ENCODE measurements at regions not wholly inside any gene's neighbourhood (a gene's known extent, or its start where the extent isn't known, plus 50 kb on each side); places are given as distances from the start of the nearest gene placed in this dataset.

GRCh38 chr18:45512363-45512953, 102.8 kb upstream of the SLC14A2 start:
- no peak for TF ChIP-seq CTCF (IDR thresholded peaks at IDR 0.05; ENCODE audit: insufficient read depth in 1 of 2, low read depth in 1 of 2, low read length in 1 of 2, severe bottlenecking in 1 of 2, unreplicated experiment in 1 of 2)
- no peak overlapping the region for H3K4me3 Mint-ChIP-seq (ENCODE audit: unreplicated experiment)
- no peak overlapping the region for H3K27ac Mint-ChIP-seq (ENCODE audit: unreplicated experiment)
- no peaks in the 10 kb centered on the region for H3K27me3 Mint-ChIP-seq (ENCODE audit: insufficient read depth, unreplicated experiment)
- no peaks in the 10 kb centered on the region for H3K36me3 Mint-ChIP-seq (ENCODE audit: insufficient read depth, unreplicated experiment)
- POLR2A ChIA-PET = no interaction called here
- no peaks in the 10 kb centered on the region for H3K27me3 ChIP-seq (replicated peaks; ENCODE audit: control insufficient read depth, insufficient read depth, low read length)
- no peaks in the 10 kb centered on the region for H3K9me3 ChIP-seq
- no peaks in the 10 kb centered on the region for H3K4me1 Mint-ChIP-seq (ENCODE audit: low read depth, unreplicated experiment)
- intact Hi-C loops (cut with micrococcal nuclease; ENCODE audit: unreplicated experiment) = no loop called here
- CTCF ChIA-PET = no interaction called here
- no TSS peak for BruUV-seq (replicated peaks)
- no peak overlapping the region for H3K4me3 ChIP-seq (ENCODE audit: low read depth, low read length)
- H3K36me3 ChIP-seq (ENCODE audit: control insufficient read depth, insufficient read depth, low read length) = no peaks in the 10 kb centered on the region
- H3K9me3 Mint-ChIP-seq (ENCODE audit: unreplicated experiment) = no peaks in the 10 kb centered on the region
- no peaks in the 10 kb centered on the region for H3K4me1 ChIP-seq
- DNase-seq = no peak

- no TSS peak for BruUV-seq (replicated peaks)
- no peak overlapping the region for H3K4me3 ChIP-seq (ENCODE audit: low read depth, low read length)
- Mint-ChIP-seq H3K27me3 (ENCODE audit: insufficient read depth, unreplicated experiment) (no peaks in the 10 kb centered on the region), H3K27ac (ENCODE audit: unreplicated experiment) (no peak overlapping the region), H3K4me1 (ENCODE audit: low read depth, unreplicated experiment) (no peaks in the 10 kb centered on the region), H3K36me3 (ENCODE audit: insufficient read depth, unreplicated experiment) (no peaks in the 10 kb centered on the region), H3K4me3 (ENCODE audit: unreplicated experiment) (no peak overlapping the region), H3K9me3 (ENCODE audit: unreplicated experiment) (no peaks in the 10 kb centered on the region)
- no peaks in the 10 kb centered on the region for H3K36me3 ChIP-seq (ENCODE audit: control insufficient read depth, insufficient read depth, low read length)
- H3K27me3 ChIP-seq (replicated peaks; ENCODE audit: control insufficient read depth, insufficient read depth, low read length) = no peaks in the 10 kb centered on the region
- intact Hi-C loops (cut with micrococcal nuclease; ENCODE audit: unreplicated experiment) = no loop called here
- H3K4me1 ChIP-seq = no peaks in the 10 kb centered on the region
- DNase-seq = no peak
- no peaks in the 10 kb centered on the region for H3K9me3 ChIP-seq
- POLR2A ChIA-PET = no interaction called here
- TF ChIP-seq CTCF (IDR thresholded peaks at IDR 0.05; ENCODE audit: insufficient read depth in 1 of 2, low read depth in 1 of 2, low read length in 1 of 2, severe bottlenecking in 1 of 2, unreplicated experiment in 1 of 2) = no peak
- CTCF ChIA-PET = no interaction called here
Measured at GRCh38 chr18:45517181-45517741, 98.0 kb upstream of the SLC14A2 start.

- no peak overlapping the region for H3K4me3 Mint-ChIP-seq (ENCODE audit: unreplicated experiment)
- Histone ChIP-seq H3K27me3 (replicated peaks; ENCODE audit: control insufficient read depth, insufficient read depth, low read length) (no peaks in the 10 kb centered on the region), H3K4me3 (ENCODE audit: low read depth, low read length) (no peak overlapping the region), H3K9me3 (no peaks in the 10 kb centered on the region), H3K36me3 (ENCODE audit: control insufficient read depth, insufficient read depth, low read length) (no peaks in the 10 kb centered on the region), H3K4me1 (no peaks in the 10 kb centered on the region)
- H3K9me3 Mint-ChIP-seq (ENCODE audit: unreplicated experiment) = no peaks in the 10 kb centered on the region
- no peaks in the 10 kb centered on the region for H3K27me3 Mint-ChIP-seq (ENCODE audit: insufficient read depth, unreplicated experiment)
- no peak overlapping the region for H3K27ac Mint-ChIP-seq (ENCODE audit: unreplicated experiment)
- BruUV-seq (replicated peaks) = no TSS peak
- TF ChIP-seq CTCF (IDR thresholded peaks at IDR 0.05; ENCODE audit: insufficient read depth in 1 of 2, low read depth in 1 of 2, low read length in 1 of 2, severe bottlenecking in 1 of 2, unreplicated experiment in 1 of 2) = no peak
- intact Hi-C loops (cut with micrococcal nuclease; ENCODE audit: unreplicated experiment) = no loop called here
- H3K36me3 Mint-ChIP-seq (ENCODE audit: insufficient read depth, unreplicated experiment) = no peaks in the 10 kb centered on the region
- H3K4me1 Mint-ChIP-seq (ENCODE audit: low read depth, unreplicated experiment) = no peaks in the 10 kb centered on the region
- DNase-seq = no peak
- ChIA-PET POLR2A (no interaction called here), CTCF (no interaction called here)
Measured at GRCh38 chr18:45518311-45519155, 96.7 kb upstream of the SLC14A2 start.

Data from Caco-2 (cell line).